HCT116 (cell line): ENCODE measurements at regions not wholly inside any gene's neighbourhood (a gene's known extent, or its start where the extent isn't known, plus 50 kb on each side); places are given as distances from the start of the nearest gene placed in this dataset.

Experiments used
- JUND ChIP-seq: IDR thresholded peaks from 2 replicates; pipeline ENCODE4 v1.6.1; 2012
- ZFX ChIP-seq: fragments of 450-650 bp; IDR thresholded peaks from 2 replicates; pipeline ENCODE4 v1.6.1; 2017

DNA sequence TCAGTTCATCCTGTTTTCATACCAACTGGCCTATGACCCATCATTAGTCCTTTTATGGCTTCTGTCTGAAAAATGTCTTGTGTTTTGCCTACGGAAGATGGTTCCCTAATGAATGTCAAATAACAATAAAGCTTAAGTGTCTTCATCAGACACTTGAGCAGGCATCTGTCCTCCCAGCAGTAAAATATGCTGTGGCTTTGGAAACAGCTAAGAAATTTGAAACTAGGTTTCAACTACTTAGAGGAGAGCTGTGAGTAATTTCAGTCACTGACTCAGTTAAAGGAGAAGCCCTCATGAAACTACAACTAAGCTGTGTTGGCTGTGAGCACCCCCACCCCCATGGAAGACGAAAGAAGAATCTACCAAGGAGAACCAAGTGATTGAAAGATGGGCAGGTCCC, 409.4 kb upstream of the PPP2R3A start:
- TF ChIP-seq JUND, result no peak
- no peak for TF ChIP-seq ZFX
